Skeletal muscle satellite cell (primary cell): ENCODE measurements at regions not wholly inside any gene's neighbourhood (a gene's known extent, or its start where the extent isn't known, plus 50 kb on each side); places are given as distances from the start of the nearest gene placed in this dataset.

Source experiments
- H3K27me3 ChIP-seq: 2 replicates; pipeline ENCODE4 v1.7.0; 2013; ENCODE audit warnings: low read length; ENCODE audit not compliant: control insufficient read depth, insufficient read depth
- H3K36me3 ChIP-seq: 2 replicates; pipeline ENCODE4 v1.7.0; 2013; ENCODE audit warnings: mild to moderate bottlenecking, control low read depth, low read length; ENCODE audit not compliant: insufficient read depth
- H3K4me1 ChIP-seq: 2 replicates; pipeline ENCODE4 v1.7.0; 2013; ENCODE audit warnings: low read length; ENCODE audit not compliant: control insufficient read depth, insufficient read depth
- H3K4me2 ChIP-seq: 2 replicates; pipeline ENCODE4 v1.7.0; 2013; ENCODE audit warnings: mild to moderate bottlenecking, low read length
- H3K4me3 ChIP-seq: 2 replicates; pipeline ENCODE4 v1.7.0; 2013; ENCODE audit warnings: low read length
- H3K9ac ChIP-seq: 2 replicates; pipeline ENCODE4 v1.7.0; 2013; ENCODE audit warnings: mild to moderate bottlenecking, low read depth, low read length, moderate library complexity
- H3K9me3 ChIP-seq: replicated peaks from 2 replicates; pipeline ENCODE4 v1.7.0; 2013; ENCODE audit warnings: mild to moderate bottlenecking, control low read depth, low read length

DNA sequence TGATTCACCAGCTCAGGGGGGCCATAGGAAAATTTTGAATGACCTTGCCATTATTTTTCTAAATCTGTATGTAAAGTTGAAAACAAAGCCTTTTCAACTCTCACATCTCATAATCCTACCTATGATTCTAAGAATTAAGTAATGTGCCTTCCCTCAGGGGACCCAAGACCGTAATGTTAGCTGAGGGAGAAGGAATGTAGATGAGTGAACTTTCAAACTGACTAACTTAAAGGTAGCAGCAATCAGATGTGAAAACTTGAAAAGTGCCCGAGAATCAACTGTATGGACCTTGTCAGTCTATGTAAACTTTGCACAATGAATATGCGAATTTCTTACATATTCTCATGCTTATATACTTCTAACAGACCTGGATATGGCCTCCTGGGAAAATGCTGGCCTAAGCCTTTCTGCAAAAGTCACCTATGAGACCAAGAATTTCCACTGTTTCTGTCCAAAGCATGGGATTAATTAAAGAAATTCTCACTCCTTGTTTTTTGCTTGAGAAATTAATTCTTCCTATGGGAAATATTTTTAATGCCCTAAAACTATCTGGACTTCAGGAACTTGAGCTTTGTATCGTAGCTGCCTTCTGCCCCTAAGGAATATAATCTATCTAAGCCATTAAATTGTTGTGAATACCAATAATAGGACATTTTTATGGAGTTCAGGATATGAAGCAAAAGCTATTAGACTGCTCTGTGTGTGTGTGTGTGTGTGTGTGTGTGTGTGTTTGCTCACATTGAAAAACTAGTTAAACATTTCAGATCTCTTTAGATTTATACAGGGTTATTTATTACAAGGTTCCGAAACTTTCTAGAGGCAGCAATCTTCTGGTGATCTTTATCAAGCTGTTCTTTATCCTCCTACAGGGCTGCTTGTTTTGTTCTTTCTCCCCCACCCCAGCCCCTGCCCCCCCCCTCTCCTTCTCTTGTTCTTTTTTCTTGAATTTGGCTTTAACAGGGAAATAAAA, 169.1 kb upstream of the CLINT1 start:
- H3K36me3 ChIP-seq = no peaks in the 10 kb centered on the region

DNA sequence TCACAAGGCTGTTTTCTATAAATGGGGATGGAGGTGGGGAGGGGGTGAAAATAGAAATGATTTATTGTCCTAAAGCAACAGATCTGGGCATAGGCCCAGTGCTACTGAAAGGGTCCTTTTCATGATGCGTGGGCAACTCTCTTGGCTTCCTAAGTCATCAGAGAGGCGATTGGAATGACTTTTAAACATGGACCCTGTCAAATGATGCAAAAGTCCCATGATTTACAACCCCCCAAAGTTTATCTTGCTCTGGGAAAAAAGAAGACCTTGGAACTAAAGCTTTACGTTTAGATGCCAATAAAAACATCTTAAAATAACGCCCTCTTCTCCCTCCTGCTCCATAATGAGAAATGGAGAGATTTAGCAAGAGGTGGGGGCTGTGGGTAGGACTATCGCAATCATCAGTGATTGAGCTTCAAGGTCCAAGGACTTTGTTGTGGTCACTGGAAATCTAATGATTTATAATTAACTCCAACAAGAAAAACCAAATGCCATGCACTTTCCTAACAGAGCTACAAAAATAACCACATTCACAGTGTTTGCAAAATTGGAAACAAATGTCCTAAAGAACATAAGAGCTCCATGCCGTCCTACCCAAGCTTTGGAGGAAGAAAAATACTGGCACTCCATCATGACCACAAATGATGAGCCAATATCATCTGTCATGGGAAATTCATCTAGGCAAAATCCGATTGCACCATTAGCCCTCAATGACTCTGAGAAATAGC, 167.5 kb upstream of the CLINT1 start:
- no peak overlapping the region for H3K4me3 ChIP-seq
- no peak overlapping the region for H3K4me2 ChIP-seq
- H3K36me3 ChIP-seq = no peaks in the 10 kb centered on the region
- H3K27me3 ChIP-seq = peaks cover 12% of the 10 kb centered on the region
- H3K9ac ChIP-seq = no peak overlapping the region
- no peaks in the 10 kb centered on the region for H3K9me3 ChIP-seq
- no peaks in the 10 kb centered on the region for H3K4me1 ChIP-seq

More for the DNA sequence above, 169.1 kb upstream of the CLINT1 start:
- Histone ChIP-seq H3K4me2 (no peak overlapping the region), H3K27me3 (peaks cover 12% of the 10 kb centered on the region), H3K9ac (no peak overlapping the region), H3K9me3 (no peaks in the 10 kb centered on the region), H3K4me1 (no peaks in the 10 kb centered on the region), H3K4me3 (no peak overlapping the region)

DNA sequence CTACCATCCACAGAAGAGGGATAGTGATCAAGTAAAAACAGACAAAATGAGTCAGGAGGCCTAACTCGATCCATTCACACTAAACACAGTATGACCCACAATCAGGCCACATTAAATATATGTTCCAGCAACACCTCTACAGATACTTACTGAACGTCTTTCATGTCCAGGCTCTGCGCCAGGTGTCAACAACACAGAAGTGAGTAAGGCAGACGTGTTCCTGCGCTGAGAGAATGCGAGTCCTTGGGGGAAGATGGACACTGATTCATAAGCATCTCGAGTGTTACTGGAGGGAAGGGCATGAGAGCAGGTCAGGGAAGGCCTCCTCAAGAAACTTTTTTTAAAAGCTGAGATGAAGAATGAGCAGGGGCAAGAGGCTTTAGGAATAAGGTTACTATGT, 164.3 kb upstream of the CLINT1 start:
- Histone ChIP-seq H3K4me3 (no peak overlapping the region), H3K9ac (no peak overlapping the region), H3K9me3 (no peaks in the 10 kb centered on the region), H3K36me3 (no peaks in the 10 kb centered on the region), H3K4me1 (no peaks in the 10 kb centered on the region), H3K4me2 (no peak overlapping the region), H3K27me3 (peaks cover 8% of the 10 kb centered on the region)

DNA sequence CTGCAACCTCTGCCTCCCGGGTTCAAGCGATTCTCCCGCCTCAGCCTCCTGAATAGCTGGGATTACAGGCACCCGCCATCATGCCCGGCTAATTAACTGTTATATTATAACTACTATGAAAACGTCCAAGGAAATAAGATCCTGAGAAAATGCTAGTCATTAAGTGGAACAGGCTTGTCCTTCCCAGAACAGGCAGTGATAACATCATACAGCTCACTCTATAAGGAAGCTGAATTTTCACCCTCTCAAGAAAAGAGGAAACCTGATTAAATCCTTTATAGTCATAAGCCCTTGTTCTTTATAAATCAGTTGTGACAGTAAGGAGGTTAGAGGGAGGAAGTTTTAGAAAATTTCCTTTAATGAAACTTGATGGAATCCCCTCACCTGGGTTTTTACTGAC, 163.9 kb upstream of the CLINT1 start:
- no peaks in the 10 kb centered on the region for H3K36me3 ChIP-seq
- H3K4me1 ChIP-seq = no peaks in the 10 kb centered on the region

DNA sequence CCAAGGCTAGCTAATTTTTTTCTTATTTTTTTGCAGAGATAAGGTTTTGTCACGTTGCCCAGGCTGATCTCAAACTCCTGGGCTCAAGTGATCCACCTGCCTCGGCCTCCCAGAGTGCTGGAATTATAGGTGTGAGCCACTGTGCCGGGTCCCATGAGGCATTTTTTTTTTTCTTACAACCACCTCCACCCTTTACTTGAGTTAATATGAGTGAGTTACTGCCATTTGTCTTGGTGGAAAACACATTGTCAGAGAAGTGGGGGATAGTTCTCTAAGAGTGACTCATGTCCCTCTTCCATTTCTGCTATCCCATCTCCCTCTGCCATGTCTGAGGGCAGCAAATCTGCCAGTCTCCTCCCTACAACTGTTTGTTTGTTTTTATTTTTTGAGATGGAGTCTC, 163.4 kb upstream of the CLINT1 start:
- H3K36me3 ChIP-seq = no peaks in the 10 kb centered on the region
- H3K4me3 ChIP-seq = no peak overlapping the region
- H3K27me3 ChIP-seq = peaks cover 2% of the 10 kb centered on the region
- no peaks in the 10 kb centered on the region for H3K9me3 ChIP-seq
- no peak overlapping the region for H3K4me2 ChIP-seq
- H3K9ac ChIP-seq = no peak overlapping the region
- H3K4me1 ChIP-seq = no peaks in the 10 kb centered on the region

More for the DNA sequence above, 163.9 kb upstream of the CLINT1 start:
- Histone ChIP-seq H3K9ac (no peak overlapping the region), H3K9me3 (no peaks in the 10 kb centered on the region), H3K4me2 (no peak overlapping the region), H3K27me3 (peaks cover 4% of the 10 kb centered on the region), H3K4me3 (no peak overlapping the region)

DNA sequence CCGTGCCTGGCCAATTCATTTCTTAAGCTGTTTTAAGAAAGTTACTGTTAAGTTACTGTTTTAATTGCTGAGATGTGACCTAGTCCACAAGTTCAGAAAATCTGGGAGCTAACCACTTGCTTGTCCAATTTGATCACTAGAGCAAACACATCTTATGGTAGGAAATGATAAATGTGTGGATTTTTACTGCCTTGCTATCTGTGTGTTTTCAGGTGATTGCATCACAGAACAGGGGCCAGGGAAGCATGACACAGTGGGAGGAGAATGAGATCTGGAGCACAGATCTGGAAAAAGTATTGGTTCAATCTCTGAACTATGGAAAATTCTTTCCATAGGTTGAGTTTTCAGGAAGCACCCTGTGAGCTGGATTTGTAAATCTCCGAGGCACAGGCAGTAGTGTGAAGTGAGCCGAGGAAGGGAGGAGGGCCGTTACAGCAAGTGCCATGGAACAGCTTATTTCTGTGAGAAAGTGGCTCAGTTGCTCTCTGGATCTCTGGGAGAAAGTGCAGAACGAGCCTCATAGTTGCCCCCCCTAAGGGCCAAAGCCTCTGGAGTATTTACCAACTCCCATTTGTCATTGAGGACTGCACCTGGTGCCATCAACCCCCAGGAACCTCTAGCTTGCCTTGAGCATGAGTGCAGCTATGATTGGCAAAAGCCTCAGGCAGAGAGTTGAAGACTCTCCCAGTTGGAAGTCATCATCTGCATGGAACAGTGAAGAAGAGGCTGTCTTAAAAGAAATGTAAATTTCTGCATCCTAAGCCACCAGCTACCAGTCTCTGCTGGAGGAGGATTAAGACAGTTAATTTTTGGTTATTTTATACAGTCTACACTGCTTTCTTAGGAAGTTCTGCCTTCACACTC, 161.8 kb upstream of the CLINT1 start:
- H3K27me3 ChIP-seq = peaks cover 2% of the 10 kb centered on the region
- H3K9ac ChIP-seq = no peak overlapping the region
- H3K4me3 ChIP-seq = no peak overlapping the region
- H3K4me2 ChIP-seq = no peak overlapping the region
- no peaks in the 10 kb centered on the region for H3K9me3 ChIP-seq
- no peaks in the 10 kb centered on the region for H3K36me3 ChIP-seq
- no peaks in the 10 kb centered on the region for H3K4me1 ChIP-seq

DNA sequence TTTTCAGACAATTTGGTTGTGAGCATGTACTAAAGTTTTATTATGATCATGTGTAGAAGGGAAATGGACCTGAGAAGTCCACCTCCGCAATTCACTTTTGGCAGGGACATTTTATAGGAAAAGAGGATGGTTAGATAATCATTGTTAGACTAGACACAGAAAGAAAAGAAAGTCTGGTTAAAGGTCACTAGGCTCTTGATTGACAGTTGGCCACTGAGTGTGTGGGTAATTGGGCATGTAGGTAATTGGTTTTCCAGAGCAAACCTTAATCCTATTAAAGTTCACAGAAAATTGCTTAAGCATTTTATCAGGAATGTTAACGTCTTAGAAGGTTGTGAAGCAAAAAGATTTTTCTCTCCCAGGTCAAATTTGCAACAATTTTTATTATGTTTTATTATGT, 158.5 kb upstream of the CLINT1 start:
- H3K9ac ChIP-seq = no peak overlapping the region
- H3K27me3 ChIP-seq = peaks cover 18% of the 10 kb centered on the region
- no peak overlapping the region for H3K4me2 ChIP-seq
- no peaks in the 10 kb centered on the region for H3K4me1 ChIP-seq
- no peak overlapping the region for H3K4me3 ChIP-seq
- no peaks in the 10 kb centered on the region for H3K36me3 ChIP-seq
- no peaks in the 10 kb centered on the region for H3K9me3 ChIP-seq

DNA sequence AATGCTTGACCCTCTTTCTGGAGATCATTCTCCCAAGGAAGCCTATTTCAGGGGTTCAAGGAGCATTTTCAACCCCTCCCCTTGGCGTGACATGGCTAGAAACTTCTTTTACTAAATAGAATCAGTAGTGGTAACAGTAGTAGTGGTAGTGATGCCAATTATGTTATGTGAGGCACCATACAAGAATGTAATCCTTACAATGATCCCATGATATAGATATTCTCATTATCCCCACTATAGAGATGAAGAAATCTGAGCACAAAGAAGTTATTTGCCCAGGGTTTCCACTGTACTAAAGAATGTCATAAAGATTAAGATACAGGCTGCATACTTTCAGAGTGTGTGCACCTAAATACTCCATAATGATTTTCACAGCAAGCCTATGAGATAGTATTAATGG, 155.4 kb upstream of the CLINT1 start:
- Histone ChIP-seq H3K4me2 (no peak overlapping the region), H3K9ac (no peak overlapping the region), H3K36me3 (no peaks in the 10 kb centered on the region), H3K9me3 (no peaks in the 10 kb centered on the region), H3K4me1 (no peaks in the 10 kb centered on the region), H3K27me3 (peaks cover 25% of the 10 kb centered on the region), H3K4me3 (no peak overlapping the region)

DNA sequence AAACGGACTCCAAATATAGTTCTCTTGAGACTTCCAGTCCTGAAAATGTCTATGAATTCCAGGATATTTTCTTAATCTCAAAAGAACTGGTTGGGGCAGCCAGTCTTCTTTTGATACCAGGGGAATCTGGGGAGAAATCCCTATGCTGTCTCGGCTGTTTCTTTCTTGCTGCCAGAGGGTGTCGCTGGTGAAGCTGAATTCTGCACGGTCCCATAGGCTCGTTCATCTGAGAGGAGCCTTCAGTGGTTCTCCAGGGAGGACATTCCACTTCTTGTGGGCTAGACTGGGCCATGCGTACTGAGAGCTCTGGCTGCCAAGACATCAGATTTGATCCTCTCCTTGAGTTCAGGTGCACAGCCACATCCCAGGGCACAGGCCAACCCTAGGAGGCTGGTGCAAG, 155.0 kb upstream of the CLINT1 start:
- H3K9me3 ChIP-seq = no peaks in the 10 kb centered on the region
- no peak overlapping the region for H3K4me2 ChIP-seq
- no peaks in the 10 kb centered on the region for H3K36me3 ChIP-seq
- H3K4me3 ChIP-seq = no peak overlapping the region
- peaks cover 28% of the 10 kb centered on the region for H3K27me3 ChIP-seq
- no peak overlapping the region for H3K9ac ChIP-seq
- H3K4me1 ChIP-seq = no peaks in the 10 kb centered on the region

DNA sequence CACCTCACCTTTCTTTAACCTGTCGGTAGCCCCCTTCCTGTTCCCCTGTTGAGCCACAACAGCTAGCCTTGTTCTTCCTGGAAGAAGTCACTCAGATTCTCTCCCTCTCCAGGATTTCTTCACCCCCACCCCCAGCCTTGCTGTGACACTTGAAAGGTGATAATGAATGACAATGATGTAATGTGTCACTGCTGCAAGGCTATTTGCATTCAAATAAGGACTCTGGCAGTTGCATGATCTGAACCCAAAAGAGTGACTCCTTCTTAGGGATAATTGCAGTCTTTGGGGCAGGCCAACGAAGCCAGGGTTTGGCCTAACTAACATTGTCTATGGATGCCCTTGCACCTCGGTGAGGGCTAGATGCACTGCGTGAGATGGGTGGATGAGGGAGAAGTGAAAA, 154.4 kb upstream of the CLINT1 start:
- Histone ChIP-seq H3K9me3 (no peaks in the 10 kb centered on the region), H3K4me3 (no peak overlapping the region), H3K27me3 (peaks cover 29% of the 10 kb centered on the region), H3K4me1 (no peaks in the 10 kb centered on the region), H3K9ac (no peak overlapping the region), H3K36me3 (no peaks in the 10 kb centered on the region), H3K4me2 (no peak overlapping the region)

DNA sequence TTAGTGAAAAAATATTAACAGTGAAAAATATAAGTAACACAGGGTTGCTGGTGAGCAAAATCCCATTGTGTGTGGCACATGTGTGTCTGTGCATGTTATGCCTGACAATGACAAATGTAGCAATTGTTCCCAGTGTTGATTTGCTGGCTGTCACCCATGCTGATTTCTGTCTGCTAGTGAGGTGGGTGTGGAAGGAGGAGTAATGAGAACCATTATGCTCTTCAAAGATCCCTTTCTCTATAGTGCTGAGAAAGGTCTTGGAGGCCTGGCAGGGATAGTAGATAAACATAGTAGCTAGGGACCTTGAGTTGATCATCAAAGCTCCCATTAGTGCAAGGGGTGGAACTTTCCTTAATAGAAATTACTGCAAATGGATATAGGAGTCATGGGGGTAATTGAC, 152.5 kb upstream of the CLINT1 start:
- no peaks in the 10 kb centered on the region for H3K4me1 ChIP-seq
- H3K4me2 ChIP-seq = no peak overlapping the region
- H3K36me3 ChIP-seq = no peaks in the 10 kb centered on the region
- H3K27me3 ChIP-seq = peaks cover 29% of the 10 kb centered on the region
- H3K9ac ChIP-seq = no peak overlapping the region
- H3K9me3 ChIP-seq = no peaks in the 10 kb centered on the region
- no peak overlapping the region for H3K4me3 ChIP-seq
